ENCODE measurements at regions not wholly inside any gene's neighbourhood (a gene's known extent, or its start where the extent isn't known, plus 50 kb on each side); places are given as distances from the start of the nearest gene placed in this dataset.

- H3K4me3 ChIP-seq, result no peak overlapping the region
- H3K9me3 ChIP-seq, result no peaks in the 10 kb centered on the region
- DNase-seq, result no peak
- TF ChIP-seq, protein P1, sequence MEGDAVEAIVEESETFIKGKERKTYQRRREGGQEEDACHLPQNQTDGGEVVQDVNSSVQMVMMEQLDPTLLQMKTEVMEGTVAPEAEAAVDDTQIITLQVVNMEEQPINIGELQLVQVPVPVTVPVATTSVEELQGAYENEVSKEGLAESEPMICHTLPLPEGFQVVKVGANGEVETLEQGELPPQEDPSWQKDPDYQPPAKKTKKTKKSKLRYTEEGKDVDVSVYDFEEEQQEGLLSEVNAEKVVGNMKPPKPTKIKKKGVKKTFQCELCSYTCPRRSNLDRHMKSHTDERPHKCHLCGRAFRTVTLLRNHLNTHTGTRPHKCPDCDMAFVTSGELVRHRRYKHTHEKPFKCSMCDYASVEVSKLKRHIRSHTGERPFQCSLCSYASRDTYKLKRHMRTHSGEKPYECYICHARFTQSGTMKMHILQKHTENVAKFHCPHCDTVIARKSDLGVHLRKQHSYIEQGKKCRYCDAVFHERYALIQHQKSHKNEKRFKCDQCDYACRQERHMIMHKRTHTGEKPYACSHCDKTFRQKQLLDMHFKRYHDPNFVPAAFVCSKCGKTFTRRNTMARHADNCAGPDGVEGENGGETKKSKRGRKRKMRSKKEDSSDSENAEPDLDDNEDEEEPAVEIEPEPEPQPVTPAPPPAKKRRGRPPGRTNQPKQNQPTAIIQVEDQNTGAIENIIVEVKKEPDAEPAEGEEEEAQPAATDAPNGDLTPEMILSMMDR (IDR thresholded peaks at IDR 0.05 in 8 of 11, conservative IDR thresholded peaks at IDR 0.05 in 3 of 11), result no peak
- no peak for TF ChIP-seq POLR2A (IDR thresholded peaks at IDR 0.05)
- no peak for TF ChIP-seq POLR2AphosphoS5 (IDR thresholded peaks at IDR 0.05)
- no peaks in the 10 kb centered on the region for H3K4me1 ChIP-seq
- no peaks in the 10 kb centered on the region for H3K27me3 ChIP-seq (replicated peaks in 1 of 7)
- no peak overlapping the region for H3K27ac ChIP-seq
- no peaks in the 10 kb centered on the region for H3K36me3 ChIP-seq
- intact Hi-C loops (cut with DNase I; ENCODE audit: low total_unique reads), result no loop called here
Observed at GRCh38 chr11:98965775-98966174, 55.0 kb upstream of the CNTN5 start.

DNA sequence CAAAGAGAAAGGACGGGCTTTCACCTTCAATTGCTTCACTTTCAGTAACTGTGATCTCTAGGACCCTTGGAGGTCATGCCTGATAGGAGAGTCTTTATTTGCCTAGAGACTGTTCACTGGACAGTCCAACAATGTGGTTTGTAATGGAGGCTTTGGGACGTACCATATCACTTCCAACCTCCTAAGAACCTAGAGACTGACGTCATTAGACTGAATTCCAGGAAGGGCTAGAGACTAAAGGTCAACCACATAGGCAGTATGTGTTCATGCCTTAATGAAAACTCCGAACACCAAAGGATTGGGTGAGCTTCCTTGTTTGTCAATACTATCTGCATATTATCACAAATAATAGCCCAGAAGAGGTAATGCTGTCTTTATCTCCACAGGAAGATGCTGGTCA, 53.7 kb upstream of the CNTN5 start:
- TF ChIP-seq, protein P1 (IDR thresholded peaks at IDR 0.05 in 8 of 11, conservative IDR thresholded peaks at IDR 0.05 in 3 of 11), result no peak
- TF ChIP-seq POLR2AphosphoS5 (IDR thresholded peaks at IDR 0.05) (no peak), POLR2A (IDR thresholded peaks at IDR 0.05) (no peak)
- Histone ChIP-seq H3K4me1 (no peaks in the 10 kb centered on the region), H3K36me3 (no peaks in the 10 kb centered on the region), H3K27ac (no peak overlapping the region), H3K27me3 (replicated peaks in 1 of 7) (no peaks in the 10 kb centered on the region), H3K4me3 (no peak overlapping the region), H3K9me3 (peaks cover 0 to 8% (median 0%) of the 10 kb centered on the region in 8 donors)
- intact Hi-C loops (cut with DNase I; ENCODE audit: low total_unique reads), result no loop called here
- WGBS, 5 donors, result 71 to 80% (median 73%) methylated on average over 4 of the region's 4 CpGs
- DNase-seq, result no peak

Small RNA genes lying in the stretch of these regions (small RNA-seq; reads per million reads assigned to genes)
- 0 reads per million in 4 donors for gene AP003730.1
- gene RNA5SP346, result 0 to 0.69 (median 0) reads per million in 4 donors
- 0 to 0.07 (median 0) reads per million in 4 donors for gene RNA5SP347
